Left lung (tissue), 4 donors: ENCODE measurements at regions not wholly inside any gene's neighbourhood (a gene's known extent, or its start where the extent isn't known, plus 50 kb on each side); places are given as distances from the start of the nearest gene placed in this dataset.
"Not testable (repeated sequence)": the region's sequence is repeated elsewhere in the genome, so short reads cannot be mapped to it uniquely, and the experiment has no call there.

ENCODE experiments used
- ATAC-seq: fragments of 200-7000 bp; cut with Tn5 transposase; one replicate; pipeline ENCODE4 v1.9.1; 2020; ENCODE audit warnings: moderate library complexity
- DNase-seq, 4 donors: peaks; one replicate each; pipeline ENCODE4 v3.0.0-alpha.2; 2013 to 2020
- H3K27ac ChIP-seq, 2 donors: fragments of 200-600 bp; sonication (generic) in 1 of 2; one replicate each; pipeline versions ENCODE4 v1.5.0 to v1.8.0; 2020 to 2021
- H3K27me3 ChIP-seq, 2 donors: fragments of 200-600 bp; sonication (generic) in 1 of 2; one replicate each; pipeline versions ENCODE4 v1.5.0 to v1.8.0; 2020 to 2021
- H3K36me3 ChIP-seq, 2 donors: fragments of 200-600 bp; sonication (generic) in 1 of 2; one replicate each; pipeline versions ENCODE4 v1.5.0 to v1.8.0; 2020 to 2021
- H3K4me1 ChIP-seq, 2 donors: fragments of 200-600 bp; one replicate each; pipeline ENCODE4 v1.8.0; 2021
- H3K4me3 ChIP-seq, 2 donors: fragments of 200-600 bp; sonication (generic) in 1 of 2; one replicate each; pipeline versions ENCODE4 v1.5.0 to v1.8.0; 2020 to 2021; ENCODE audit warnings: mild to moderate bottlenecking in 1 of 2
- H3K9me3 ChIP-seq, 2 donors: fragments of 200-600 bp; sonication (generic) in 1 of 2; one replicate each; pipeline versions ENCODE4 v1.5.0 to v1.8.0; 2020 to 2021
- intact Hi-C, 2 donors: fragments of 100-400 bp; cut with DNase I; formaldehyde crosslinking; loops; one replicate each; pipeline versions ENCODE4 v1.11.2 to v1.14.2; 2022
- TF ChIP-seq, protein P1 (sequence below), 2 donors: fragments of 200-600 bp; sonication (generic) in 1 of 2; IDR thresholded peaks; one replicate each; pipeline versions ENCODE4 v1.5.0 to v1.8.0; 2021; ENCODE audit warnings: antibody characterized with exemption in 2 of 2
- donor health status: DM: no; HTN: yes; CAD: no.
- donor health status: DM: no; HTN: no; CAD: no.

DNA sequence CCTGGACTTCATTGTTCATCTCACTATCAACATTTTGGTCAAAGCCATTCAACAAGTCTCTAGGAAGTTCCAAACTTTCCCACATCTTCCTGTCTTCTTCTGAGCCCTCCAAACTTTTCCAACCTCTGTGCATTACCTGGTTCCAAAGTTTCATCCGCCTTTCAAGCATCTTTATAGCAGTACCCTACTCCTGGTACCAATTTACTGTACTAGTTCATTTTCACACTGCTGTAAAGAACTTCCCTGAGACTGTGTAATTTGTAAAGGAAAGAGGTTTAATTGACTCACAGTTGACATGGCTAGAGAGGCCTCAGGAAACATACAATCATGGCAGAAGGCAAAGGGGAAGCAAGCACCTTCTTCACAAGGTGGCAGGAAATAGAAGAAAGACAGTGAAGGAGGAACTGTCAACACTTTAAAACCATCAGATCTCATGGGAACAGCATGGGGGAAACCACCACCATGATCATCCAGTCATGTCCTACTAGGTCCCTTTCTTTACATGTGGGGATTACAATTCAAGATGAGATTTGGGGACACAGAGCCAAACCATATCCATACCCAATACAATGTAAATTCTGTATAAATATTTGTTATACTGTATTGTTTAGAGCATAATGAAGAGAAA lies 109.7 kb downstream of the C12orf75 start:
- no peak for DNase-seq
- no peak overlapping the region for H3K27ac ChIP-seq
- ATAC-seq = no peak
- H3K36me3 ChIP-seq = no peaks in the 10 kb centered on the region
- H3K4me1 ChIP-seq = no peaks in the 10 kb centered on the region
- H3K9me3 ChIP-seq = no peaks in the 10 kb centered on the region
- TF ChIP-seq, protein P1, sequence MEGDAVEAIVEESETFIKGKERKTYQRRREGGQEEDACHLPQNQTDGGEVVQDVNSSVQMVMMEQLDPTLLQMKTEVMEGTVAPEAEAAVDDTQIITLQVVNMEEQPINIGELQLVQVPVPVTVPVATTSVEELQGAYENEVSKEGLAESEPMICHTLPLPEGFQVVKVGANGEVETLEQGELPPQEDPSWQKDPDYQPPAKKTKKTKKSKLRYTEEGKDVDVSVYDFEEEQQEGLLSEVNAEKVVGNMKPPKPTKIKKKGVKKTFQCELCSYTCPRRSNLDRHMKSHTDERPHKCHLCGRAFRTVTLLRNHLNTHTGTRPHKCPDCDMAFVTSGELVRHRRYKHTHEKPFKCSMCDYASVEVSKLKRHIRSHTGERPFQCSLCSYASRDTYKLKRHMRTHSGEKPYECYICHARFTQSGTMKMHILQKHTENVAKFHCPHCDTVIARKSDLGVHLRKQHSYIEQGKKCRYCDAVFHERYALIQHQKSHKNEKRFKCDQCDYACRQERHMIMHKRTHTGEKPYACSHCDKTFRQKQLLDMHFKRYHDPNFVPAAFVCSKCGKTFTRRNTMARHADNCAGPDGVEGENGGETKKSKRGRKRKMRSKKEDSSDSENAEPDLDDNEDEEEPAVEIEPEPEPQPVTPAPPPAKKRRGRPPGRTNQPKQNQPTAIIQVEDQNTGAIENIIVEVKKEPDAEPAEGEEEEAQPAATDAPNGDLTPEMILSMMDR (IDR thresholded peaks at IDR 0.05) = no peak
- H3K27me3 ChIP-seq = no peaks in the 10 kb centered on the region
- H3K4me3 ChIP-seq = no peak overlapping the region
- intact Hi-C loops = no loop called here

GRCh38 chr12:105443802-105444652 lies 113.5 kb downstream of the C12orf75 start:
- H3K4me1 ChIP-seq = peaks cover 0 to 5% of the 10 kb centered on the region in 2 donors
- H3K36me3 ChIP-seq = no peaks in the 10 kb centered on the region
- H3K27me3 ChIP-seq = no peaks in the 10 kb centered on the region
- intact Hi-C loops = no loop called here
- TF ChIP-seq, protein P1 (IDR thresholded peaks at IDR 0.05) = no peak
- no peak for DNase-seq
- no peak overlapping the region for H3K27ac ChIP-seq
- no peak for ATAC-seq
- H3K9me3 ChIP-seq = no peaks in the 10 kb centered on the region
- no peak overlapping the region for H3K4me3 ChIP-seq

- Histone ChIP-seq H3K27me3 (no peaks in the 10 kb centered on the region), H3K4me1 (peaks cover 0 to 5% of the 10 kb centered on the region in 2 donors), H3K36me3 (no peaks in the 10 kb centered on the region), H3K27ac (no peak overlapping the region), H3K9me3 (no peaks in the 10 kb centered on the region), H3K4me3 (no peak overlapping the region)
- ATAC-seq (no peak), DNase-seq (no peak)
- intact Hi-C loops = no loop called here
- TF ChIP-seq, protein P1 (IDR thresholded peaks at IDR 0.05) = no peak
Measured at GRCh38 chr12:105444653-105445102, 114.2 kb downstream of the C12orf75 start.

GRCh38 chr12:105445249-105445648 lies 114.8 kb downstream of the C12orf75 start:
- no peak overlapping the region for H3K27ac ChIP-seq
- H3K4me3 ChIP-seq = no peak overlapping the region
- H3K36me3 ChIP-seq = no peaks in the 10 kb centered on the region
- no peak for ATAC-seq
- H3K4me1 ChIP-seq = peaks cover 0 to 5% of the 10 kb centered on the region in 2 donors
- H3K27me3 ChIP-seq = no peaks in the 10 kb centered on the region
- TF ChIP-seq, protein P1 (IDR thresholded peaks at IDR 0.05) = no peak
- intact Hi-C loops = no loop called here
- DNase-seq = no peak
- no peaks in the 10 kb centered on the region for H3K9me3 ChIP-seq

GRCh38 chr12:105445649-105446048 lies 115.2 kb downstream of the C12orf75 start:
- Histone ChIP-seq H3K4me1 (peaks cover 0 to 5% of the 10 kb centered on the region in 2 donors), H3K36me3 (no peaks in the 10 kb centered on the region), H3K27me3 (no peaks in the 10 kb centered on the region), H3K9me3 (no peaks in the 10 kb centered on the region), H3K27ac (no peak overlapping the region), H3K4me3 (no peak overlapping the region)
- intact Hi-C loops = no loop called here
- DNase-seq (no peak), ATAC-seq (no peak)
- TF ChIP-seq, protein P1 (IDR thresholded peaks at IDR 0.05) = no peak

DNA sequence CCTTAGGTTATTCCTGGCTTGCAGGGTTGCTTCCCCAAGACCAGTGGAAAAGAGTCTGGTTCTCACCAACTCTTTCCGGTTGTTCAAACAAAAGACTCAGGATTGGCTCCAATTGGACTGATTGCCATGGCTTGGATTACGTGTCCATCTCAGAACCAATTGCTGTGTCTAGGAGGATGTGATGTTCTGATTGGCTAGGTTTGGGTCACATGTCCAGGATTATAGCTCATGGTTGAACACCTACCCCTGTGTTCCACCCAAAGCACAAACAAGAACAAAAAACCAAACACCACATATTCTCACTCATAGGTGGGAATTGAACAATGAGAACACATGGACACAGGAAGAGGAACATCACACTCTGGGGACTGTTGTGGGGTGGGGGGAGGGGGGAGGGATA lies 116.0 kb downstream of the C12orf75 start:
- H3K9me3 ChIP-seq, H3K36me3 ChIP-seq, H3K4me1 ChIP-seq, H3K27ac ChIP-seq, intact Hi-C loops, H3K4me3 ChIP-seq, H3K27me3 ChIP-seq, DNase-seq, ATAC-seq: not testable (repeated sequence)
